COR-L47 (cell line): ENCODE measurements at regions not wholly inside any gene's neighbourhood (a gene's known extent, or its start where the extent isn't known, plus 50 kb on each side); places are given as distances from the start of the nearest gene placed in this dataset.

Experiments
- DNase-seq: peaks from one replicate; lab custom pipeline; 2025; lab: John Stamatoyannopoulos, UW

GRCh38 chr9:107163370-107163769 is 119.7 kb upstream of the RAD23B start:
- DNase-seq = no peak

DNA sequence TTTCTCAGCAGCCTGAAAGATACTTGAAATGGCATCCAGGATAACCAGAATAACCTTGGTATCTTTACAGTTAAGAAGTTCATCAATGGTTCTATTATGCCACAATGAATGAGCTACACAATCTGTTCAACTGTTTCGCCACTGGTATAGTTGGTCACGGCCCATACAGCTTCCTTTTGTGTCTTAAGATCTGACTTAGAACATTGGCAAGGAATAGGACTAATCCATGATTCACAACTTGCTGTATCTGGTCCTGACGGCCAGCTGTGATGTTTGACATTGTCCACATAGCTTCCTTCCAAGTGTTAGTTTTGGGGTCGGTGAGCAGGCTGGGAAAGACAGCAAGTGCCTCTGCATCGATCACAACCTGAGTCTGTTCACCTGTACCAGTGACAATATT is 113.3 kb upstream of the RAD23B start:
- no peak for DNase-seq

- DNase-seq = no peak
Observed at GRCh38 chr9:107170801-107171200, 112.3 kb upstream of the RAD23B start.

GRCh38 chr9:107172160-107172978 is 110.7 kb upstream of the RAD23B start:
- peak; percentile 37 for DNase-seq

- DNase-seq = no peak
Observed at GRCh38 chr9:107172979-107173347, 110.1 kb upstream of the RAD23B start.

- no peak for DNase-seq
Observed at GRCh38 chr9:107173422-107174180, 109.5 kb upstream of the RAD23B start.

GRCh38 chr9:107174441-107174840 is 108.6 kb upstream of the RAD23B start:
- no peak for DNase-seq

DNA sequence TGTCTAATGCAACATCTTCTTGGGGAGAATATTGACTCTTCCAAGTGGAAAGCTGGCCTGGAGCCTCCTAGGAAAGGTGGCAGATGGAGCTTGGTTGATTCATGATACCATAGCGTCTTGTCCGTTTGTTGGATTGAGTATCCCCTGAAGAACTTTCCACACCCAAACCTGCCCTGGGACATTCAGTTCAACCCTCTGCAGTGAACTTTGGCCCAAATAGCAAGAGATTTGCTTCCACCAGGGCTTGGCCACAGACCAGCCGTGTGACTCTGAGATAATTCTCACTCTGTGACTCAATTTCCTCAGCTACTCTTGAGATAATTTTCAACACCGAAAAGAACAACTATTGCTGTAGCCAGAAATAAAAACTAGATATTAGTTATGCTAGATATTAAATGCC is 108.0 kb upstream of the RAD23B start:
- no peak for DNase-seq

DNA sequence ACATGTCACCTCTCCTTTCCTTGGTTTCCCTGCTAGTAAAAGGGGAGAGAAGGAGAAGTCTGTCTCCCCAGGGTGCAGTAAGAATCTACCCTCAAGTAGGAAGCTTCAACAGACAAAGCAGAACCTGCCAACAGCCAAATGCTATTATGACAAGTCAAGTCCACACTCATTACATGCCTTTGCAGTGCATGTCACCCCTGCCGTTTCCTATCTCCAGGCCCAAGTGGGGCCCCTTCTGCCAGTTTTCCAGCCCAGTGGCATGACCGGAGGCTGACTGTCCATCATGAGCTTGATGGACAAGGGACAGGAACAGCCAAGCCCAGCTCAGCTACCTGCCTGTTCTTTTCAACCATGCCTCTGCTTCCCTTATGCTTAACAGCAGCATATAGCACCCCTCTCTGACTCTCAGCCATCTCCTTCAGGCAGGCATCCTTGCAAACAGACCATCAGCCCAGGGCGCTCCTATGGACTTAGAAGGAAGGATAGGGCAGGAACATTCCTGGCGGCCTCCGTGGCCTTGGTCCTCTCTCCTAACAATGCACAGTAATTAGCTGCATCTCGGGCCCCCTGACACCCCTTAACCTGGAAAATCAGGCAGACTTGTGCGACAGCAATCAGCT is 107.2 kb upstream of the RAD23B start:
- no peak for DNase-seq

DNA sequence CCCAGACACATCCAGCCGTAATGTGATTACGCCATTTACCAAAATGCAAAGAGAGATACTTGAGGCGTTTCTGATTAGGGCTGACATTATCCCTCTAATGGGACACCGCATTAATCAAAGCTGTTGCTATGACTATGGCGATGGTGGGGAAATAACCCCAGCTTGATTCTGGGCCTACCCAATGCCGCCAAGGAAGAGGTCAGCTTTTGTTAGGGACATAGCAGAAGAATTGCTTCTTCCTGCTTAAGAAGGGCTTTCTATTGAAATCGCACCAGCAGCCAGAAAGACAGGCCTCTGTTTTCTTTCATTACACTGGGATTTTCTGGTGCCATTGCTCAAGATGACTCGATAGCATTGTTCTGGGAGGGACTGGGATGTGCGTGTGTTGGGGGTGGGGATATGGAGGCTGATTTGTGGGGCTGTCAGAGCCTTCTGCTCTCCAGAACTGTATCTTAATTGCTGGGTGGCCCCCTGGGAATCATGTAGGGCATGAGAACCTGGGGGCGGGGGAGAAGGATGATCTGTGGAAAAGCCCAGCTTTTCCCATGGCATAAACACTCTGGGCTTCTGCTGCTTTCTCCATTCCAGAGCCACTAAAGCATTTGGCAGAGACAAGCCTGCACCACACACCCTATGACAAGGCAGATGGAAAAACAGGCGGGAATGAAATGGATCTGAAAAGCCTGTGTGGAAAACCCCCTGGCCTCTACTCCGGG is 106.5 kb upstream of the RAD23B start:
- no peak for DNase-seq

DNA sequence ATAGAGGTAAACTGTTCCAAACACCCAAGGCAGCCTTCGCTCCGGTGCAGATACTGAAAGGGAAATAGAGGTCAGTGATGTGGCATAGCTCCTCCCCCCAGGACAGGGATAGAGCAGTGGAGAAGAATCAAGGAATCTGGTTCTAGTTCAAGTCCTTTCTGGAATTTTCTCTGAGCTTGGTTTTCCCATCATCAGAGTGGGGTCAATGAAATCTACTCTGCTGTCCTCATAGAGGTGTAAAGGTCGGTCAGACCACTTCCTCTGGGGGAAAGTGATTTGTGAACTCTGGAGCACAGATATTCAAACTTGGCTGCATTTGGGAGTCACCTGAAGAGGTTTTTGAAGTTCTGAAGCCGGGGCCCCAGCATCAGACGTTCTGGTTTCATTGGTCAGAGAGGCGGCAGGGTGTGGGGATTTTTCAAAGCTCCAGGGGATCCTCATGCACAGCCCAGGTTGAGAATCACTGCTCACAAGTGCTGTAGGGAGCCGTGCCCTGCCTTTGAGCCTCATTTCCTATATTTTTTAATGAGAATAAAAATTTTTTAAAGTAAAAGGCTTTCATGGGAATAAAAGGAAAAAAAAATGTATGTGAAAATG is 105.7 kb upstream of the RAD23B start:
- no peak for DNase-seq

- DNase-seq = no peak
Observed at GRCh38 chr9:107177857-107178256, 105.2 kb upstream of the RAD23B start.

DNA sequence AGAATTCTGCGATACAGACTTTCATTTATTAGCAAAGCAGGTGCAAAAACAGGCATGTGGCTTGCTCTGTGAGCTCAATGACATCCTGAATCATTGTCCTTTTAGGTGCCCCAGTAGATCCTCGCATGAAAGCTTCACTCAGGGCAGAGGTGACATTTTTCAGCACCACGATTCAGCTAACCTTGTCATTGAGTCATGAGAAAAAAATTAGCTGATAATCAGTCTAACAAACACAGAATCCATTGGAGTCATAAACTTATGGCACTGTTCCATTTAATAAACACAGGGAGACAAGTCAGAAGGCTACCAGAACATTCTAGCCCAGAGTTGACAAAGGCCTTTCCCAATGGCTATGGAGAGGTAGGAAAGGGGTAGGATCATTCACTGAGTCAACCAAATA is 104.8 kb upstream of the RAD23B start:
- no peak for DNase-seq

- DNase-seq = no peak
Observed at GRCh38 chr9:107180206-107180605, 102.9 kb upstream of the RAD23B start.

- no peak for DNase-seq
Observed at GRCh38 chr9:107183176-107183575, 99.9 kb upstream of the RAD23B start.

DNA sequence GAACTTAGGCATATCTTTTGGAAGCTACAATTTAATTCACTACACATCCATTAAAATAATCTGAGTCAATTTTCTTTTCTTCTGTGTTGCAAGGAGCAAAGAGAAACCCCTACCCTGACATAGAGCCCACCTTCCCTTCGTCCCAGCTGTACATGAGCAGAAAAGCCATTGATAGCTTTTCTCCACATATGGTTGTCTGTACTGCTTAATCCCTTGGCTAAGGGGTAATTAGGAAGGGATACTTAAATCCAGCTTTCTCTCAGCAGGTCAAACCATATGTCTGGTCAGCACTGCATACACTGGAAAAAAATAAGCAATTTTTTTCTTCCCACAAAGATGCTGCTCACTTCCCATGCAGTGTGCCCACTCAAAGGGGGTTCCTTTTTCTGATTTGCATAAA is 94.7 kb upstream of the RAD23B start:
- DNase-seq = no peak

- DNase-seq = peak; percentile 73
Observed at GRCh38 chr9:107190061-107190935, 92.8 kb upstream of the RAD23B start.

GRCh38 chr9:107190936-107191290 is 92.2 kb upstream of the RAD23B start:
- DNase-seq = no peak

- no peak for DNase-seq
Observed at GRCh38 chr9:107193251-107193650, 89.8 kb upstream of the RAD23B start.

- DNase-seq = no peak
Observed at GRCh38 chr9:107198718-107199117, 84.4 kb upstream of the RAD23B start.

GRCh38 chr9:107208121-107208520 is 75.0 kb upstream of the RAD23B start:
- DNase-seq = no peak
